HG02943 (cell line): ENCODE measurements at regions not wholly inside any gene's neighbourhood (a gene's known extent, or its start where the extent isn't known, plus 50 kb on each side); places are given as distances from the start of the nearest gene placed in this dataset.

Experiments
- ATAC-seq: cut with Tn5 transposase; IDR thresholded peaks from one replicate; pipeline ENCODE4 v1.9.1; 2021; ENCODE audit warnings: mild to moderate bottlenecking, low read depth, moderate library complexity; ENCODE audit not compliant: unreplicated experiment

DNA sequence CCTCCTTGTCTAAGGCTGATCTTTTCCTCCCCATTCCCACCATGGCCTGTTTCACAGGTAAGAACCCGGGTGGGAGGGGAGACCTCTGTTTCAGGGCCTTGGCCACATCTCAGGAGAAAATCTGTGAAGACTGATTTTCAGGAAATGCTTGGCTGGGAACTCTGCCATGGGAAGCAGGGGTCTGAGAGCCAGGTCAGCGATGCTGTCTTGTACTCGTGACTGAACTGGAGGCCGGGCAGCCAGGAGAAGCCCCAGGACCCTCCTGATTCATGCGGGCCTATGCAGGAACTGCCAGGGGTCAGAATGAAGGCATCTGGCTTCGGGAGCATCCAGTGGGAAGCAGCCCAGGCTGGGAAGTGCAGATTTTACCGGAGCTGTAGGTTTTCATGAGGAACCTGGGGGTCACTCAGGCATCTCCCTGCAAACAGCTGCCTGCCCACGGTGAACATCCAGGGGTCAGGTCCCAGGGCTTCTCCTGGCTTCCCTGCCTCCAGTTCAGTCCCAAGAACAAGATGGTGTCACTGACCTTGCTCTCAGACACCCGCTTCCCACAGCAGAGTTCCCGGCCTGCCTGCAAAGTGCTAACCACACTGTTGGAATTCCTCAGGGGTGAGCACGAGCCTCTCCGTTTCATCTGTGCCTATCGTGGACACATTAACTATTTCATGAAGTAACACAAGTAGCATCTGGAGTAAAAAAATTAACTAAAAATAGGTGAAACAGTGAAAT is 90.2 kb upstream of the SULF2 start:
- ATAC-seq, result no peak

GRCh38 chr20:47872341-47872740 is 87.1 kb upstream of the SULF2 start:
- no peak for ATAC-seq

- ATAC-seq, result no peak
Observed at GRCh38 chr20:47870475-47870874, 85.2 kb upstream of the SULF2 start.

DNA sequence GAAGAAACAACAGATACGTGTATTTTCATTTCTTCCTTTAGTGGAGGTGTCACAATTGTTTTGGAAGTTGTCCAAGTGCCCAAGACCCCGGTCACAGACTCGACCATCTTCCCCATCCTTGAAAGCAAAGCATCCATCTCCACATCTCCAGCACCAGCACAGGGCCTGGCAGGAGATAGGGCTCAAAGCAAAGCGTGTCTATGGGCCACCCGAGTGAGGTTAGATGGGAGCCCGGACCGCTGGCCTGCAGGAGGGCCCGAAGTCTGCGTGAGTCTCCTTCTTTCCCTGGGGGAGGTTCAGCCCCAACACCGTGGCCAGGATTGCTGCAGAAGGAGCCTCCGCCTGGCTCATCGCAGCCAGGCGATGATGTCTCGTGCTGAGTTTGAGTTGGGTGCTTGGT is 83.5 kb upstream of the SULF2 start:
- no peak for ATAC-seq

GRCh38 chr20:47868236-47868635 is 83.0 kb upstream of the SULF2 start:
- no peak for ATAC-seq

DNA sequence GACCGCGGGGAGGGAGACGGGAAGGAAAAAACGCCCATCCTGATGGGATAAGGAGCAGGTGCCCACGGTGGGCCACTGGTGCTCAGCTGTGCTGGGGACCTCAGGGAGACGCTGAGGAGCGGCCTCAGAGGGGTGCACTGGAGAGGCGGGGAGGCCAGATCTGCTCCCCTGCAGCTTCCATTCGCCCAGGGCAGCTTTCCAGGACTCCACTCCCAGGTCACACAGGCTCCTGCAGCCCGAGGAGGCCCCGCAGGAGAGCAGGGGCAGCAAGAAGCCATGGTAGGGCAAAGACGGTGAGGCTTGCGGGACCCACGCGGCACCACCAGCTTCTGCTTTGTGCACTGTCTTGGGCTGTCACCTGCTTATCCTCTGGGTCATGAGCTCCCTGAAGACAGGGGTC is 82.5 kb upstream of the SULF2 start:
- no peak for ATAC-seq

- no peak for ATAC-seq
Observed at GRCh38 chr20:47866480-47866879, 81.2 kb upstream of the SULF2 start.

- ATAC-seq, result no peak
Observed at GRCh38 chr20:47865912-47866311, 80.6 kb upstream of the SULF2 start.

GRCh38 chr20:47865451-47865850 is 80.2 kb upstream of the SULF2 start:
- no peak for ATAC-seq

GRCh38 chr20:47863981-47864380 is 78.7 kb upstream of the SULF2 start:
- no peak for ATAC-seq

GRCh38 chr20:47863315-47863965 is 78.2 kb upstream of the SULF2 start:
- no peak for ATAC-seq

DNA sequence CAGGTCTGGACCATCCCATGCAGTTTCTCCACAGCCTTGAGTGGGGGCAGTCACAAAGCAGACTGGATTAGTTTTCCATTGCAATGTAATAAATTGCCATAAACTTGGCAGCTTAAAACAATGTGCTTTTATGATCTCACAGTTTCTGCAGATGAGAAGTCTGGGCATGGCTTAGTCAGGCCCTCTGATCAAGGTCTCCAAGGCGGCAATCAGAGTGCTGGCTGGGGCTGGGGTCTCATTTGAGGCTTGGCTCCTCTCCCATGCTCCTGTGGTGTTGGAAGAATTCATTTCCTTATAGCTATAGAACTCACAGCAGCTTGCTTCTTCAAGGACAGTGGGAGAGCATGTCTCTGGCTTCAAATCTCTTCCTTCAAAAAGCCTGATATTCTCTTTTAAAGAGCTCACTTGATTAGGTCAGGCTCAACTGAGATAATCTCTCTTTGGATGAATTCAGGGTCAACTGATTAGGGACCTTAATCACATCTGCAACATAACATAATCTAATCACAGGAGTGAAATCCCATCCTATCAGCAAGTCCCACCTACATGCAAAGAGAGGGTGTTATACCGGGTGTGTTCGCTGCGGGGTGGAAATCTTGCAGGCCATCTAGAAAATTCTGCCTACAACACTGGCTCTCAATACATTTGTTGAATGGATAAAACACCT is 77.4 kb upstream of the SULF2 start:
- ATAC-seq, result no peak

DNA sequence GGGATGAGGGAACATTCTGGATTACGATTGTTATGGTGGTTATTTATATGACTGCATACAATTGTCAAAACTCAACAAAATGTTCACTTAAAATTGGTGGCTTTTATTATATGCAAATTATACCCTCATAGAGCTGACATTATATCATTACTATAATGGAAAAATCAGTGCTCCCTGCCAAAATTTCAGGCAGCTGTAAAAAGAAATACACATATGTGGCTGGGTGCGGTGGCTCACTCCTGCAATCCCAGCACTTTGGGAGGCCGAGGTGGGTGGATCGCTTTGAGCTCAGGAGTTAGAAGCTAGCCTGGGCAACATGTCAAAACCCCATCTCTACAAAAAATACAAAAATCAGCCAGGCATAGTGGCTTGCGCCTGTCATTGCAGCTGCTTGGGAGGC is 75.8 kb upstream of the SULF2 start:
- ATAC-seq, result no peak

DNA sequence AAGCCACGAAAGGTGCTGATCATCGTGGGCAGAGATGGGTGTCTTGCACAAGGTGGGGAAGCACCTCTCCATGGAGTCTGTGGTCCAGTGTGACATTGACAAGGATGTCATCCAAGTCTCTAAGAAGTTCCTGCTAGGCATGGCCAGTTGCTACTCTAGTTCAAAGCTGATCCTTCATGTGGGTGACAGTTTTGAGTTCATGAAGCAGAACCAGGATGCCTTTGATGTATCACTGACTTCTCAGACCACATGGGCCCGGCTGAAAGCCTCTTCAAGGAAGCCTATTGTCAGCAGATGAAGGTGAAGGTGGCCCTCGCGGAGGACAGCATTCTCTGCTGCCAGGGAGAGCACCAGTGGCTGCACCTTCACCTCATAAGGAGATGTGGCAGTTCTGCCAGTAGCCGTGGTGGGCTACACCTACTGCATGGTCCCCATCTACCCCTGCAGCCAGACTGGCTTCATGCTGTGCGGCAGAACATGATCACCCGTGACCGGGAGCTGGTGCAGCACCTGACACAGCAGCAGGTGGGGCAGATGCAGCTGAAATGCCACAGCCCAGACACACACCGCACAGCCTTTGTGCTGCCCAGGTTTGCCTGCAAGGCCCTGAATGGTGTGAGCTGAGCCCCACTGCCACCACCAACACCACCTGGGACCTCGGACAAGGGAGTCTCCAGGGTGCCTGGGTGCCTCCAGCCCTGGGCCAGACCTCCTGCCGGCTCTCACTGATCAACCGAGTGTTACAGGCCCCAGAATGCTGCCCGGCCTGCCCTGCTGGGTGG is 75.0 kb upstream of the SULF2 start:
- no peak for ATAC-seq

DNA sequence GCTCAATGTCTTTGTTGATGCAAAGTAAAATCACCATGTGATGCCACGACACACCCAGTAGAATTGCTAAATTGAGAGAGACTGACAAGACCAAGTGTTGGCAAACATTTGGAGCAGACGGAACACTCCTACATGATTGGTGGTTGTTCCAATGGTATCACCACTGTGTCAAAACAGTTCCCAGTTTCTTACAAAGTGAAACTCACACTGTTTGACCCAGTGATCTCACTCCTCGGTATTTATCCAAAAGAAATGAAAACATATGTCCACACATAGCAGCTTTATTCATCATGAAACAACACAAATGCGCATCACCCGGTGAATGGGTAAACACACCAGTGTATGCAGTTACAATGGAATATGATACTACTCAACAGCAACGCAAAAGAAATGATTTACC is 74.0 kb upstream of the SULF2 start:
- ATAC-seq, result no peak

- ATAC-seq, result no peak
Observed at GRCh38 chr20:47857569-47858464, 72.5 kb upstream of the SULF2 start.

DNA sequence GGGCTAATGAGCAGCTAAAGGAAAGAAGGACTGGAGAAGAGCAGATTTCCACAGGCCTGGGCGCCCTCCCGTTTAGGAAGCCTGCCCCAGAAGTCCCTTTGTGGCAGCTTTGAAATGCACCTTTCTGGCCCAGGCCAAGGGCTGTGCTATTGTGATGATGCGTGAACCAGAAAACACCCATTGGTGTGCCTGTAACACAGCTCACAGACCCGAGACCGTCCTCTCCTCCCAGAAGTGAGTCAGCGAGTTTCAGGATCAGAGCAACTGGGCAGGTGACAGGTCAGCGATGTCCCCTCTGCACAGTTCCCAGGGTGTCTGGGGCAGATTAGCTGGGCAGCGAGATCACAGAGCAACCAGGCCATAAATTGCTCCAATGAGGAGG is 71.9 kb upstream of the SULF2 start:
- ATAC-seq, result no peak

DNA sequence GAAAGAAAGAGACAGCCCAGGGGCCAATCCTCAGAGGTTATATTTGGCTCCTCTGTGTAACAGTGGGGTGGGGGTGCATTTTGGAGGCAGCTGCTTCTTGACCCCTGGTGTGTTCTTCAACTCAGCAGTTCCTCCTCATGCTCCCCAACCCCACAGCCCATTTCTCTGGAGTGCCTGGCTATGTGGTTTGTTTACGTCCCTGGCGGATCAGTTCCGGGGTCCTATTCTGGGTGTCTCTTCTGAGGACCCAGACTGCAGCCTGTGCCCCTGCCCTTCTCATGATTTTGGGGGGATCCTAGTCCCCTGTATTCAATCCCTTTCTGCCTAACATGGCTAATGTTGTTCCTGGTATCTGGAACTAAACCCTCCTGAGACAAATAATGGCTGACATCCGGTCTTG is 70.5 kb upstream of the SULF2 start:
- no peak for ATAC-seq

DNA sequence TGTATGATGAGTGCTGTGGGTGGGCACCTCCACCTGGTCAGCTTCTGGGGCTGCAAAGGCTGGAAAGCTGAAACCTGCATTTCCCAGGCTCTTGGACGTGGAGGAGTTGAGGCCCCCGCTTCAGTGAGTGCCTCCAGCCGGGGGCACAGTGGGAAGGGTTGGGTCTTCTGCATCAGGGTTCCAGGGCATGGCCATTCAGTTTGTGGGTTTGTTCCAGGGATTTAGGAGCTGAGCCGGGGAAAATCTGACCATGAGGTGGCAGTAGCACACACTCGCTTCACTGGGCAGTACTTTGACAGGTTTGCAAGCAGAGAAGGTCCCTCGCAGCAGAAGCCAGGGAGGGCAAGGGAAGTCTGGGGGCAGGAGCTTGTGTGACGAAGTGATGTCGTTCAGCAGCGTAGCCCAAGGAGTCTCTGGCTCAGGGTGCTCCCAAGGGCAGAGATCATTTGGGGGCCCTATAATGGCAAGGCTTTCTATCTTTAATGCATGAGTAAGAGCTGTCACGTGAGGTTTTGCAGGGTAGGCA is 69.5 kb upstream of the SULF2 start:
- no peak for ATAC-seq

- ATAC-seq, result no peak
Observed at GRCh38 chr20:47851774-47852173, 66.5 kb upstream of the SULF2 start.
